ENCODE measurements at regions not wholly inside any gene's neighbourhood (a gene's known extent, or its start where the extent isn't known, plus 50 kb on each side); places are given as distances from the start of the nearest gene placed in this dataset.
"Not testable (repeated sequence)": the region's sequence is repeated elsewhere in the genome, so short reads cannot be mapped to it uniquely, and the experiment has no call there.

DNA sequence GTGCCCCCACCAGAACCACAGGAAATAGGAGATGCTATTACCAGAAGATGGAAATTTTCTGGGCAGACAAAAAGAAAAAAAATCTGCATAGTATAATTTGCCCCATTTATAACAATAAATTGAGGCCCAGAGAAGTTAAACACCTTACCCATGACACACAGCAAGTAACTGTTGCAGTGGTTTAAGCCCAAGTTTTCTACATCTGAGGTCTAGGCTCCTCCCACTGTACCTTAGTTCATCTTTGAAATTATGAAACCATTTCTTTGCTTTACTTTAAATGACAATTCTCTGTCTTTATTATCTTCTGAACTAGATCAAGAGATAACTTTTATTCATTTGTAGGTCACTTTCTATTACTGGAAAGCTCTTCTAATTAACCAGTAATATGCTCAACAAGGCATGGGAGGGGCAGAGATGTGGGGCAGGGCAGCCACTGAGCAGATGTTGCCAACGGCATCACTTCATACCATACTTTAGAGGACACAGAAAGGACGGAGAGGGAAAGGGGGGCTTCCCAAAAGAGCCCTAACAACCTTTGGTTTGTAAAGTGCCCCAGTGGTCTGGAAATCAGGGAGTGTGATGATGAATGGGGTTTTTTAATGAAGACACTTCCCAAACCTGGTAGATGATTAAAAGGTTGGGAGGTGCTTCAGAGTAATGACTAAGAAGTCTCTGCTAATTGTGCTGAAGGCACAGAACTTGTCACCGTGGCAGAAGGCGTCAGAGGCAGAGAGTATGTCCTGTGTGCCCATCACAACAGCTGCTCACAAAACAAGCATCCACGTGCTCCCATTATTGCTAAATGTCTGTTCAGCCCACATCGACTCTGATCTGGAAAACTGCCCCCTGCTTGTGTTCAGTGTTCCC lies 342.5 kb downstream of the SHQ1 start:
- ATAC-seq (ENCODE audit: insufficient read depth, low FRiP score) (no peak), DNase-seq (no peak)
- no peak overlapping the region for H3K9ac ChIP-seq (ENCODE audit: insufficient read depth in 1 of 2, low read length in 2 of 2)
- H3K4me3 ChIP-seq = no peak overlapping the region
- peaks cover 0 to 5% (median 0%) of the 10 kb centered on the region in 3 donors for H3K27me3 ChIP-seq (ENCODE audit: control insufficient read depth in 3 of 3, insufficient read depth in 3 of 3, low read length in 2 of 3)
- H3K27ac ChIP-seq (ENCODE audit: low read depth in 1 of 2, low read length in 1 of 2) = no peak overlapping the region
- no peaks in the 10 kb centered on the region for H3K9me3 ChIP-seq (ENCODE audit: control insufficient read depth in 4 of 4, insufficient read depth in 3 of 4, low read length in 3 of 4)
- peaks cover 0 to 1% (median 0%) of the 10 kb centered on the region in 4 donors for H3K36me3 ChIP-seq (ENCODE audit: control insufficient read depth in 4 of 4, insufficient read depth in 4 of 4, low read length in 4 of 4)
- H3K4me1 ChIP-seq (ENCODE audit: control insufficient read depth in 5 of 5, insufficient read depth in 5 of 5, low read length in 5 of 5) = no peaks in the 10 kb centered on the region
- 82 to 90% methylated on average over 6 of the region's 6 CpGs for WGBS, 2 donors
- TF ChIP-seq, protein P1, sequence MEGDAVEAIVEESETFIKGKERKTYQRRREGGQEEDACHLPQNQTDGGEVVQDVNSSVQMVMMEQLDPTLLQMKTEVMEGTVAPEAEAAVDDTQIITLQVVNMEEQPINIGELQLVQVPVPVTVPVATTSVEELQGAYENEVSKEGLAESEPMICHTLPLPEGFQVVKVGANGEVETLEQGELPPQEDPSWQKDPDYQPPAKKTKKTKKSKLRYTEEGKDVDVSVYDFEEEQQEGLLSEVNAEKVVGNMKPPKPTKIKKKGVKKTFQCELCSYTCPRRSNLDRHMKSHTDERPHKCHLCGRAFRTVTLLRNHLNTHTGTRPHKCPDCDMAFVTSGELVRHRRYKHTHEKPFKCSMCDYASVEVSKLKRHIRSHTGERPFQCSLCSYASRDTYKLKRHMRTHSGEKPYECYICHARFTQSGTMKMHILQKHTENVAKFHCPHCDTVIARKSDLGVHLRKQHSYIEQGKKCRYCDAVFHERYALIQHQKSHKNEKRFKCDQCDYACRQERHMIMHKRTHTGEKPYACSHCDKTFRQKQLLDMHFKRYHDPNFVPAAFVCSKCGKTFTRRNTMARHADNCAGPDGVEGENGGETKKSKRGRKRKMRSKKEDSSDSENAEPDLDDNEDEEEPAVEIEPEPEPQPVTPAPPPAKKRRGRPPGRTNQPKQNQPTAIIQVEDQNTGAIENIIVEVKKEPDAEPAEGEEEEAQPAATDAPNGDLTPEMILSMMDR (IDR thresholded peaks at IDR 0.05; ENCODE audit: control extremely low read depth, extremely low read depth) = no peak

DNA sequence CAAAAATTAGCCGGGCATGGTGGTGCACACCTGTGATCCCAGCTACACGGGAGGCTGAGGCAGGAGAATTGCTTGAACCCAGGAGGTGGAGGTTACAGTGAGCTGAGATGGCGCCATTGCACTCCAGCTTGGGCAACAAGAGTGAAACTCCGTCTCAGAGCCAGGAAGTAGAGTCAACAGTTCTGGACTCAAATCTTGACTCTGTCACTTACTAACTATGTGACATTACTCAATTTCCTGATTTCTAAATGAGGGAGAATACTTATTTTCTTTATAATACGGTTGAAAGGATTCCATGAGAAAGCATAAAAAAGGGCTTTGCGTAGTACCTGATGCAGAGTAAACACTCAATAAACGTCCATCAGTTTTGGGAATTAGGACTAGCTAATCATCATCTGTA lies 350.7 kb downstream of the SHQ1 start:
- WGBS, 2 donors = 46 to 66% methylated on average over 7 of the region's 7 CpGs
- not testable (repeated sequence) for DNase-seq; H3K4me1 ChIP-seq (ENCODE audit: control insufficient read depth in 5 of 5, insufficient read depth in 5 of 5, low read length in 5 of 5); ATAC-seq (ENCODE audit: insufficient read depth, low FRiP score); H3K4me3 ChIP-seq; H3K27ac ChIP-seq (ENCODE audit: low read depth in 1 of 2, low read length in 1 of 2); H3K27me3 ChIP-seq (ENCODE audit: control insufficient read depth in 3 of 3, insufficient read depth in 3 of 3, low read length in 2 of 3); H3K9ac ChIP-seq (ENCODE audit: insufficient read depth in 1 of 2, low read length in 2 of 2); H3K9me3 ChIP-seq (ENCODE audit: control insufficient read depth in 4 of 4, insufficient read depth in 3 of 4, low read length in 3 of 4); H3K36me3 ChIP-seq (ENCODE audit: control insufficient read depth in 4 of 4, insufficient read depth in 4 of 4, low read length in 4 of 4)

DNA sequence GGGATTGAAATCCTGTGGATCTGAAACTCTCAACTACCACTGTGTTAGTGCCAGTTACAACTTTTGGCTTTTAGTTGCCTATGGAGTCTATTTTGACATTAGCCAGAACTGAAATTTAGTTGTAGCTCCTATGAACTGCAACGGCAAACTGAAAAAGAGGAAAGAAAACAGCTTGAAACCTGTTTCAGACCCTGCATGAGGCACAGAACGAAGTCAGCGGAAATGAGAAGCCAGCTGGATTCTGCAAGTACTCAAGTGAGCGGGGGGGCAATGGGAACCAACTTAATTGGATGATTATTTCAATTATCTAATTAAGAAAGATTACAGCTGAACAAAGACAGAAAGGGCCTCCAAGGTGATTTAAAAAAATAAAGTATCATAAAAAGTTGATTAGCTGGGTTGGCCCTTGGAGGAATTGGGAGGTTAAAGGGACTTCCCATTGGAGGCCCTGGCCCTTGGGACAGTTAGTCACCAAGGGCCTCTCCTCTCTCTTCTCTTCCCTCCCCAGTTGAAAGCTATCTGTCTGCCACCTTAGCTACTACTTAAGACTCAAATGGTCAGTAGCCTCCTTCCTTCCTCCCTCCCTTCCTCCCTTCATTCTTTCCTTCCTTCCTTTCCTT lies 352.1 kb downstream of the SHQ1 start:
- Histone ChIP-seq H3K27ac (ENCODE audit: low read depth in 1 of 2, low read length in 1 of 2) (no peak overlapping the region), H3K4me1 (ENCODE audit: control insufficient read depth in 5 of 5, insufficient read depth in 5 of 5, low read length in 5 of 5) (peaks cover 0 to 2% (median 0%) of the 10 kb centered on the region in 5 donors), H3K4me3 (no peak overlapping the region), H3K27me3 (ENCODE audit: control insufficient read depth in 3 of 3, insufficient read depth in 3 of 3, low read length in 2 of 3) (peaks cover 0 to under 1% (median 0%) of the 10 kb centered on the region in 3 donors), H3K9me3 (ENCODE audit: control insufficient read depth in 4 of 4, insufficient read depth in 3 of 4, low read length in 3 of 4) (peaks cover 0 to 3% (median 1%) of the 10 kb centered on the region in 4 donors), H3K9ac (ENCODE audit: insufficient read depth in 1 of 2, low read length in 2 of 2) (no peak overlapping the region), H3K36me3 (ENCODE audit: control insufficient read depth in 4 of 4, insufficient read depth in 4 of 4, low read length in 4 of 4) (no peaks in the 10 kb centered on the region)
- no peak for ATAC-seq (ENCODE audit: insufficient read depth, low FRiP score)
- whole genome bisulfite sequencing, 2 donors = 21 to 49% methylated on average over 4 of the region's 4 CpGs
- TF ChIP-seq, protein P1 (IDR thresholded peaks at IDR 0.05; ENCODE audit: control extremely low read depth, extremely low read depth) = no peak
- DNase-seq = peak; percentile 35 to 72 (median 69)

DNA sequence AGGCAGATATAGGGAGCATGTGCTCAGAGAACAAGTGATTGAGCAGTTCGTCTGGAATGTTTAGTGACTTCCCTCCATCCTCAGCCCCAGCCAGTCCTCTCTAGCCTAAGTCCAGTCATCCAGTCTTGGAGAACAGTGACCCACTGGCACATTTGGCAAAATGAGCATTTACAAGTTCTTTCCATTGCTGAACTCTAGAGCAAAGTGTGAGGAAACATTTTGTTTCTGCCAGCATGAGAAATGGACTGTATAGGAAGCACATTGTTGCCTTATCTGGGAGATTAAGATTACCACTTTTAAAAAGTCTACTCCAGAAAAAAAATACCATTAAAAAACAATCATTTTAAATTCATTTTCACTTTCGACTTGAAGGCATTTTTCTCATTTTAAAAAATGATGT lies 353.6 kb downstream of the SHQ1 start:
- 36 to 44% methylated on average over 2 of the region's 2 CpGs for WGBS, 2 donors

More for the DNA sequence above, 353.6 kb downstream of the SHQ1 start:
- H3K9me3 ChIP-seq (ENCODE audit: control insufficient read depth in 4 of 4, insufficient read depth in 3 of 4, low read length in 3 of 4) = peaks cover 0 to 3% (median 1%) of the 10 kb centered on the region in 4 donors
- TF ChIP-seq, protein P1 (IDR thresholded peaks at IDR 0.05; ENCODE audit: control extremely low read depth, extremely low read depth) = no peak
- ATAC-seq (ENCODE audit: insufficient read depth, low FRiP score) (no peak), DNase-seq (peak in 2 of 3 donors; percentile 79 to 84)
- H3K36me3 ChIP-seq (ENCODE audit: control insufficient read depth in 4 of 4, insufficient read depth in 4 of 4, low read length in 4 of 4) = no peaks in the 10 kb centered on the region
- H3K9ac ChIP-seq (ENCODE audit: insufficient read depth in 1 of 2, low read length in 2 of 2) = no peak overlapping the region
- no peak overlapping the region for H3K4me3 ChIP-seq
- H3K27me3 ChIP-seq (ENCODE audit: control insufficient read depth in 3 of 3, insufficient read depth in 3 of 3, low read length in 2 of 3) = peaks cover 0 to 4% (median 0%) of the 10 kb centered on the region in 3 donors
- H3K4me1 ChIP-seq (ENCODE audit: control insufficient read depth in 5 of 5, insufficient read depth in 5 of 5, low read length in 5 of 5) = peaks cover 0 to 2% (median 0%) of the 10 kb centered on the region in 5 donors
- no peak overlapping the region for H3K27ac ChIP-seq (ENCODE audit: low read depth in 1 of 2, low read length in 1 of 2)
